ENCODE measurements at regions not wholly inside any gene's neighbourhood (a gene's known extent, or its start where the extent isn't known, plus 50 kb on each side); places are given as distances from the start of the nearest gene placed in this dataset.
"Not testable (repeated sequence)": the region's sequence is repeated elsewhere in the genome, so short reads cannot be mapped to it uniquely, and the experiment has no call there.

GRCh38 chr17:13204607-13205237, 186.9 kb upstream of the ELAC2 start:
- no peak for DNase-seq

GRCh38 chr17:13202835-13203234, 185.0 kb upstream of the ELAC2 start:
- no peak for DNase-seq

GRCh38 chr17:13200671-13201070, 182.8 kb upstream of the ELAC2 start:
- no peak for DNase-seq

- DNase-seq: no peak
Measured at GRCh38 chr17:13199425-13199824, 181.6 kb upstream of the ELAC2 start.

- no peak for DNase-seq
Measured at GRCh38 chr17:13197586-13197985, 179.8 kb upstream of the ELAC2 start.

- DNase-seq: no peak
Measured at GRCh38 chr17:13194887-13195286, 177.1 kb upstream of the ELAC2 start.

GRCh38 chr17:13182854-13183253, 165.0 kb upstream of the ELAC2 start:
- no peak for DNase-seq

GRCh38 chr17:13182450-13182849, 164.6 kb upstream of the ELAC2 start:
- DNase-seq: no peak

- DNase-seq: no peak
Measured at GRCh38 chr17:13181683-13182082, 163.9 kb upstream of the ELAC2 start.

- no peak for DNase-seq
Measured at GRCh38 chr17:13176436-13176835, 158.6 kb upstream of the ELAC2 start.

GRCh38 chr17:13171790-13172189, 154.0 kb upstream of the ELAC2 start:
- DNase-seq: no peak

- DNase-seq: no peak
Measured at GRCh38 chr17:13162361-13162760, 144.5 kb upstream of the ELAC2 start.

- no peak for DNase-seq
Measured at GRCh38 chr17:13160790-13161189, 143.0 kb upstream of the ELAC2 start.

GRCh38 chr17:13160296-13160695, 142.5 kb upstream of the ELAC2 start:
- no peak for DNase-seq

- DNase-seq: no peak
Measured at GRCh38 chr17:13158494-13159240, 140.8 kb upstream of the ELAC2 start.

- no peak for DNase-seq
Measured at GRCh38 chr17:13157656-13158055, 139.8 kb upstream of the ELAC2 start.

GRCh38 chr17:13154930-13155329, 137.1 kb upstream of the ELAC2 start:
- DNase-seq: no peak

- DNase-seq: no peak
Measured at GRCh38 chr17:13154398-13154797, 136.6 kb upstream of the ELAC2 start.

GRCh38 chr17:13153036-13153435, 135.2 kb upstream of the ELAC2 start:
- DNase-seq: no peak

GRCh38 chr17:13152501-13152900, 134.7 kb upstream of the ELAC2 start:
- no peak for DNase-seq

- not testable (repeated sequence) for DNase-seq
Measured at GRCh38 chr17:13150738-13151137, 132.9 kb upstream of the ELAC2 start.

GRCh38 chr17:13143001-13143400, 125.2 kb upstream of the ELAC2 start:
- DNase-seq: no peak

- DNase-seq: no peak
Measured at GRCh38 chr17:13140750-13141149, 122.9 kb upstream of the ELAC2 start.

GRCh38 chr17:13135506-13135905, 117.7 kb upstream of the ELAC2 start:
- DNase-seq: no peak

GRCh38 chr17:13134076-13134475, 116.2 kb upstream of the ELAC2 start:
- DNase-seq: no peak

Measured in AML-193 (cell line).